ENCODE measurements at regions not wholly inside any gene's neighbourhood (a gene's known extent, or its start where the extent isn't known, plus 50 kb on each side); places are given as distances from the start of the nearest gene placed in this dataset.

DNA sequence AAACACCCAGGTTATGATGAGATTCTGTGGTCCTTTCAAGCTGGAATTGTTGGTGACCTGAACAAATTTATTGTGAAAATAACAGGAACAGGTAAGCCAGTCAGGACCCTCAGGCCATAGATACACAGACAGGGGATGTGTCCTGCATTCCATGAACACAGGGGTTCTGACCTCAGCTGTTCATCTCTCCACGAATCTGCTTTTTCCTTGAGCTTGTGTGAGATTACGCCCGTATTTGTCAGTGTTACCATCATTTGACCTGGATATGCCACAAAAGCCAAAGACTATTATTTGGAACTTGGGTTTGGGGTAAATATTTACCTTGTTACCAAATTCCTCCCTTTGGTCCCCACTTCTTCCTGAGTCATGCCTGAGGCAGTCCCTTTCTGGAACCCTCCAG lies 288.9 kb downstream of the PREX1 start:
- H3K9me3 Mint-ChIP-seq: no peaks in the 10 kb centered on the region
- no peaks in the 10 kb centered on the region for H3K36me3 Mint-ChIP-seq (ENCODE audit: low read depth)
- TF ChIP-seq, protein P1, sequence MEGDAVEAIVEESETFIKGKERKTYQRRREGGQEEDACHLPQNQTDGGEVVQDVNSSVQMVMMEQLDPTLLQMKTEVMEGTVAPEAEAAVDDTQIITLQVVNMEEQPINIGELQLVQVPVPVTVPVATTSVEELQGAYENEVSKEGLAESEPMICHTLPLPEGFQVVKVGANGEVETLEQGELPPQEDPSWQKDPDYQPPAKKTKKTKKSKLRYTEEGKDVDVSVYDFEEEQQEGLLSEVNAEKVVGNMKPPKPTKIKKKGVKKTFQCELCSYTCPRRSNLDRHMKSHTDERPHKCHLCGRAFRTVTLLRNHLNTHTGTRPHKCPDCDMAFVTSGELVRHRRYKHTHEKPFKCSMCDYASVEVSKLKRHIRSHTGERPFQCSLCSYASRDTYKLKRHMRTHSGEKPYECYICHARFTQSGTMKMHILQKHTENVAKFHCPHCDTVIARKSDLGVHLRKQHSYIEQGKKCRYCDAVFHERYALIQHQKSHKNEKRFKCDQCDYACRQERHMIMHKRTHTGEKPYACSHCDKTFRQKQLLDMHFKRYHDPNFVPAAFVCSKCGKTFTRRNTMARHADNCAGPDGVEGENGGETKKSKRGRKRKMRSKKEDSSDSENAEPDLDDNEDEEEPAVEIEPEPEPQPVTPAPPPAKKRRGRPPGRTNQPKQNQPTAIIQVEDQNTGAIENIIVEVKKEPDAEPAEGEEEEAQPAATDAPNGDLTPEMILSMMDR (IDR thresholded peaks at IDR 0.05): no peak
- DNase-seq (no peak), ATAC-seq (no peak)
- H3K4me3 Mint-ChIP-seq: no peak overlapping the region
- H3K27me3 Mint-ChIP-seq: peaks cover 12% of the 10 kb centered on the region
- ChIA-PET CTCF (interaction anchor here (1.2 kb wide), 1 partner anchor 82 kb away, joined by 5 read pairs; no protein-coding TSS in a partner anchor), POLR2A (no interaction called here)
- no peaks in the 10 kb centered on the region for H3K4me1 Mint-ChIP-seq (ENCODE audit: low read depth)
- no peak overlapping the region for H3K27ac Mint-ChIP-seq
- intact Hi-C loops (cut with micrococcal nuclease): no loop called here

- H3K27me3 Mint-ChIP-seq: peaks cover 10% of the 10 kb centered on the region
- TF ChIP-seq, protein P1 (IDR thresholded peaks at IDR 0.05): no peak
- no peaks in the 10 kb centered on the region for H3K4me1 Mint-ChIP-seq (ENCODE audit: low read depth)
- no peak overlapping the region for H3K4me3 Mint-ChIP-seq
- POLR2A ChIA-PET: interaction anchor here (0.6 kb wide), 1 partner anchor 45 kb away, joined by 3 read pairs; no protein-coding TSS in a partner anchor
- H3K27ac Mint-ChIP-seq: no peak overlapping the region
- no peak for DNase-seq
- no peak for ATAC-seq
- CTCF ChIA-PET: interaction anchor here (1.2 kb wide), 1 partner anchor 82 kb away, joined by 5 read pairs; no protein-coding TSS in a partner anchor
- no peaks in the 10 kb centered on the region for H3K9me3 Mint-ChIP-seq
- intact Hi-C loops (cut with micrococcal nuclease): no loop called here
- no peaks in the 10 kb centered on the region for H3K36me3 Mint-ChIP-seq (ENCODE audit: low read depth)
These were observed 289.6 kb downstream of the PREX1 start for GRCh38 chr20:48538058-48538825.

GRCh38 chr20:48536206-48536605 lies 291.6 kb downstream of the PREX1 start:
- no peaks in the 10 kb centered on the region for H3K9me3 Mint-ChIP-seq
- DNase-seq (no peak), ATAC-seq (no peak)
- ChIA-PET CTCF (no interaction called here), POLR2A (interaction anchor here (0.8 kb wide), 1 partner anchor 8 kb away, joined by 3 read pairs; no protein-coding TSS in a partner anchor)
- H3K4me1 Mint-ChIP-seq (ENCODE audit: low read depth): peaks cover 6% of the 10 kb centered on the region
- intact Hi-C loops (cut with micrococcal nuclease): no loop called here
- H3K4me3 Mint-ChIP-seq: no peak overlapping the region
- TF ChIP-seq, protein P1 (IDR thresholded peaks at IDR 0.05): no peak
- peaks cover 5% of the 10 kb centered on the region for H3K27me3 Mint-ChIP-seq
- no peaks in the 10 kb centered on the region for H3K36me3 Mint-ChIP-seq (ENCODE audit: low read depth)
- H3K27ac Mint-ChIP-seq: no peak overlapping the region

DNA sequence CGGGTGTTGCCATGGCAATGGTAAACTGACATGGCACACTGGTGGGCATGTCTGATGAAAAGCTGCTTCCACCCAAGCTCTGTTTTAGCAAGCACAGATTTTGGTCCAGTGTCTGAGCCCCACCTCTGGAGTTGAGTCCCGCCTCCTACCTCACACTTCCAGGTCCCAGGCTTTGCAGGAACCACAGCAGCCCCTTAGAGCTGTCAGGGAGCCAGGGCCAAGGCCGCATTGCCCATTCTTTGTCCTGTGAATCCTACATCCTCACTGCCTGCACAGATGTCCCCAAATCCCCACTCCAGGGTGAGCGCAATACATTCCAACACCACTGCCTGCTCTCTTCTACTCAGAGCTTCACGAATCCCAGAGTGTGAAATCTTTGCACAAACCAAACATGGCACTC lies 292.2 kb downstream of the PREX1 start:
- Mint-ChIP-seq H3K9me3 (no peaks in the 10 kb centered on the region), H3K36me3 (ENCODE audit: low read depth) (no peaks in the 10 kb centered on the region), H3K27ac (no peak overlapping the region), H3K27me3 (peaks cover 6% of the 10 kb centered on the region), H3K4me3 (no peak overlapping the region), H3K4me1 (ENCODE audit: low read depth) (peaks cover 6% of the 10 kb centered on the region)
- ChIA-PET POLR2A (interaction anchor here (0.8 kb wide), 1 partner anchor 9 kb away, joined by 3 read pairs; no protein-coding TSS in a partner anchor), CTCF (no interaction called here)
- TF ChIP-seq, protein P1 (IDR thresholded peaks at IDR 0.05): no peak
- ATAC-seq (no peak), DNase-seq (no peak)
- intact Hi-C loops (cut with micrococcal nuclease): no loop called here

- ChIA-PET POLR2A (no interaction called here), CTCF (interaction anchor here (1.7 kb wide), 1 partner anchor 89 kb away, joined by 6 read pairs; no protein-coding TSS in a partner anchor)
- no peaks in the 10 kb centered on the region for H3K36me3 Mint-ChIP-seq (ENCODE audit: low read depth)
- H3K4me1 Mint-ChIP-seq (ENCODE audit: low read depth): peaks cover 6% of the 10 kb centered on the region
- intact Hi-C loops (cut with micrococcal nuclease): no loop called here
- ATAC-seq (no peak), DNase-seq (no peak)
- H3K4me3 Mint-ChIP-seq: no peak overlapping the region
- no peak overlapping the region for H3K27ac Mint-ChIP-seq
- H3K9me3 Mint-ChIP-seq: no peaks in the 10 kb centered on the region
- peaks cover 4% of the 10 kb centered on the region for H3K27me3 Mint-ChIP-seq
- TF ChIP-seq, protein P1 (IDR thresholded peaks at IDR 0.05): no peak
These were observed 295.8 kb downstream of the PREX1 start for GRCh38 chr20:48532028-48532427.
